GM10248 (cell line): ENCODE measurements at regions not wholly inside any gene's neighbourhood (a gene's known extent, or its start where the extent isn't known, plus 50 kb on each side); places are given as distances from the start of the nearest gene placed in this dataset.
"Not testable (repeated sequence)": the region's sequence is repeated elsewhere in the genome, so short reads cannot be mapped to it uniquely, and the experiment has no call there.

Experiments used
- CTCF ChIA-PET: fragments of 300-600 bp; sonication (Branson Sonifier 250); formaldehyde crosslinking; extraction: SDS; loops from one replicate; lab custom pipeline; 2021; ENCODE audit warnings: antibody characterized with exemption; lab: Yijun Ruan, JAX
- POLR2A ChIA-PET: fragments of 350-650 bp; sonication (Branson Sonifier 250); formaldehyde crosslinking; extraction: SDS; loops from one replicate; lab custom pipeline; 2020; ENCODE audit warnings: antibody characterized with exemption; lab: Yijun Ruan, JAX
- DNase-seq: peaks from one replicate; pipeline ENCODE4 v3.0.0; 2012; ENCODE audit errors: extremely low spot score
- TF ChIP-seq, protein P1 (sequence below): IDR thresholded peaks from 2 replicates; pipeline ENCODE4 v1.5.1; 2012; ENCODE audit warnings: mild to moderate bottlenecking, low read depth; ENCODE audit errors: extremely low read depth, missing control alignments, control extremely low read depth

DNA sequence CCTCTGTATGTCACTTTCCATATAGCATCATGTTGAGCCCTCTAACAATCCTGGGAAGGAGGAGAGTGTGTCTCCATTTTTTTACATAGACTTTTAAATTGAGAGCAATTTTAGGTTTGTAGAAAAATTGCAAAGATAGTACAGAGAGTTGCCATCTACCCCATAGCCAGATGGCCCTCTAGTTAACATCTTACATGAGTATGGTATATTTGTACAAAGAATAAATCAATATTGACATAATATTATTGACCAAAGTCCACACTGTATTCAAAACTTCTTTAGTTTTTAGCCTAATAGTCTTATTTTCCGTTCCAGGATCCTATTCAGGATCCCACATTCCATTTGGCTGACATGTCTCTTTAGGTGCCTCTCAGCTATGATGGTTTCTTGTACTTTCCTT is 274.6 kb upstream of the PLPP4 start:
- ChIA-PET POLR2A (no interaction called here), CTCF (no interaction called here)
- no peak for DNase-seq
- TF ChIP-seq, protein P1, sequence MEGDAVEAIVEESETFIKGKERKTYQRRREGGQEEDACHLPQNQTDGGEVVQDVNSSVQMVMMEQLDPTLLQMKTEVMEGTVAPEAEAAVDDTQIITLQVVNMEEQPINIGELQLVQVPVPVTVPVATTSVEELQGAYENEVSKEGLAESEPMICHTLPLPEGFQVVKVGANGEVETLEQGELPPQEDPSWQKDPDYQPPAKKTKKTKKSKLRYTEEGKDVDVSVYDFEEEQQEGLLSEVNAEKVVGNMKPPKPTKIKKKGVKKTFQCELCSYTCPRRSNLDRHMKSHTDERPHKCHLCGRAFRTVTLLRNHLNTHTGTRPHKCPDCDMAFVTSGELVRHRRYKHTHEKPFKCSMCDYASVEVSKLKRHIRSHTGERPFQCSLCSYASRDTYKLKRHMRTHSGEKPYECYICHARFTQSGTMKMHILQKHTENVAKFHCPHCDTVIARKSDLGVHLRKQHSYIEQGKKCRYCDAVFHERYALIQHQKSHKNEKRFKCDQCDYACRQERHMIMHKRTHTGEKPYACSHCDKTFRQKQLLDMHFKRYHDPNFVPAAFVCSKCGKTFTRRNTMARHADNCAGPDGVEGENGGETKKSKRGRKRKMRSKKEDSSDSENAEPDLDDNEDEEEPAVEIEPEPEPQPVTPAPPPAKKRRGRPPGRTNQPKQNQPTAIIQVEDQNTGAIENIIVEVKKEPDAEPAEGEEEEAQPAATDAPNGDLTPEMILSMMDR: no peak

DNA sequence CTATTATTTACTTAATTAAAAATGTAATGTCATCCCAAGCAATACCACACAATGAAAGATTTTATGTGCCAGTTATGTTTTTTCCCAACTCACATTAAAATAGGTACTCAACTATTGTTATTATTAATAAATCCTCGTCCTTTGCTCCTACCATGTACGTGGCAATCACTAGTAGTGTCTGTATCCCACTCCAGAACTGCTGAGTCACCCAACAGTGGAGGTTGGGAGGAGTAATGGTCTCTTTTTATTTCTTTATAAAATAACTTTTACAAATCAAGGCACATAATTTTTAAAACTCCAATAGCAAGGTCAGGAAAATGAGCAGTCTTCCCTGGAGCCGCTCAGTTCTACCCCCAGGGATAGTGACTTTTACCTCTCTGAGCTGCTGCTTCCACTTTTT is 273.5 kb upstream of the PLPP4 start:
- TF ChIP-seq, protein P1: no peak
- POLR2A ChIA-PET: no interaction called here
- no peak for DNase-seq
- CTCF ChIA-PET: no interaction called here

DNA sequence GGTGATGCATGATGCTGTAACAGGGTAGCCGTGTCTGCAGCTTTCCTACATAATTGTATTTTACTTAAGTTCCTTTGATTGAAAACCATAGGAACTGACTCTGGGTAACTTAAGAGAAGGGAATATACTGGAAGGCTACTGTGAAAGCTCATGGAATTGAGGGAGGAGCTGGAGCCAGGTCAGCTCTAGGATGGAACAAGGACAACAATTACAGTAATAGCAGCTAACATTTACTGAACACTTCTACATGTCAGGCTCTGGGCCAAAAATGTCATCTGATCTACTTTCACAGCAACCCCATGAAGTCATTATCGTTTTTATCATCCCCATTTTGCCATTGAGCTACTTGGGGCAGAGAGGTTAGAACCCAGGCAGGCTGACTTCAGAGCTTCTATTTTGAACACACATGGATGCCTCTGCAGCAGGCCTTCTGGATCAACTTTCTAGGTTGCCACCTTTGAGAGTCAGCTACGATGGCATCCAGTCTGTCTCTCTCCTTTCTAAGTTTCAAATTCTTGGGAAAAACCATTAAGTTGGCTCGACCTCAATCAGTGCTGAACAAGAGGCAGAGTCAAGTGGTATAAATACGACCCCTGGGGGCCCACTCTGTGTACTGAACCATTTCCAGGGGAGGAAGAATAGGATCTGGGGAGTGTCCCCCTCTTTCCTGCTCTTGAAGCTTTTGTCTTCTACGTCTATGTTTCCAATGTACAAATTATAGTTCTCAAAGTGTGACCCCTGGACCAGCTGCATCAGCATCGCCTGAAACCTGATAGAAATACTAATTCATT is 272.3 kb upstream of the PLPP4 start:
- DNase-seq: no peak
- TF ChIP-seq, protein P1: no peak
- POLR2A ChIA-PET: no interaction called here
- CTCF ChIA-PET: interaction anchor here (0.9 to 1.0 kb wide), 3 partner anchors 8 to 10 kb away, joined by 3 to 4 read pairs (median 3); no protein-coding TSS in a partner anchor

DNA sequence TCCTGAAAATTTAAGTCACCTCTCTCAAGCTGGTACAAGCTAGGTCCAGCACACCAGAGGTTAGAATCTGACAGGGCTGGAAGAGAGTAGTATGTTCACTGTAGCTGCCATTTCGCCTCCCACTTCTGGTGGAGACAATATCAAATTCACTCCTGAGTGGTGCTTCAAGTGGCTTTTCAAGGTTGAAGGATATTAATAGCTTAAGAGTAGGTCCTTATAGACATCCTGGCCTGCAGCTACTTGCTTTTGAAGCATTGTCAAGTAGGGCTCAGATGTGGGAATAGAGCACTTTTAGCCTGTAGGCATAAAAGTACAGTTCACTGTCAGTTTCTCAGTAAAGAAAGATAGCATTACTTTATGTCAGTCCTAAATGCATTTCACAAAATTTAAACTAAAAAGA is 270.5 kb upstream of the PLPP4 start:
- TF ChIP-seq, protein P1: no peak
- DNase-seq: no peak
- POLR2A ChIA-PET: no interaction called here
- CTCF ChIA-PET: interaction anchor here (1.1 kb wide), 1 partner anchor 14 kb away, joined by 4 read pairs; no protein-coding TSS in a partner anchor

DNA sequence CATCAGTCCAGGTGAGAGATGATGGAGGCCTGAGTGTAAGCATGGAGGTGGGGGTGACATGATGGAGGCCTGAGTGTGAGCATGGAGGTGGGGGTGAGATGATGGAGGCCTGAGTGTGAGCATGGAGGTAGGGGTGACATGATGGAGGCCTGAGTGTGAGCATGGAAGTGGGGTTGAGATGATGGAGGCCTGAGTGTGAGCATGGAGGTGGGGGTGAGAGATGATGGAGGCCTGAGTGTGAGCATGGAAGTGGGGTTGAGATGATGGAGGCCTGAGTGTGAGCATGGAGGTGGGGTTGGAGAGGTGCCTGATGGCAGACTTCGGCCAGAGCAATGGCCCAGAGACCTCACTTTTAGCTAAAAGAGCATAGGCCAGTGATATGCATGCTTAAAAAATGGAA is 269.9 kb upstream of the PLPP4 start:
- CTCF ChIA-PET, POLR2A ChIA-PET, DNase-seq: not testable (repeated sequence)

DNA sequence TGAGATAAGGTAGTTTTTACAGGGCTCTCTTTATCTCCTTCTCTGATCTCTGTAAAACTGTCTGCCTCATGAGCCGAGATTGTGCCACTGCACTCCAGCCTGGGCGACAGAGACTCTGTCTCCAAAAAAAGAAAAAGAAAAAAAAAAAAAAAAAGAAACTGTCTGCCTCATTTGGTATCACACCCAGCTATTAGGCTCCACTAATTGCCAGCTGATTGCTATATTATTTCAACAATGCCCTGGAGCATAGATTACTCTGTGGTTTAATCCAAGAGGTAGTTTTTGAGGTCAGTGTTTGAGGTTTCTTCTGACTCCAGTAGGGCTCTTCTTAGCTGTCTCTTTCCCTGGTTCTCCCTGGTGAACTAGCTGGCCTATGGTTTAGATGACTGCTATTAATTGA is 268.1 kb upstream of the PLPP4 start:
- ChIA-PET CTCF (no interaction called here), POLR2A (no interaction called here)
- no peak for DNase-seq
- TF ChIP-seq, protein P1: no peak

DNA sequence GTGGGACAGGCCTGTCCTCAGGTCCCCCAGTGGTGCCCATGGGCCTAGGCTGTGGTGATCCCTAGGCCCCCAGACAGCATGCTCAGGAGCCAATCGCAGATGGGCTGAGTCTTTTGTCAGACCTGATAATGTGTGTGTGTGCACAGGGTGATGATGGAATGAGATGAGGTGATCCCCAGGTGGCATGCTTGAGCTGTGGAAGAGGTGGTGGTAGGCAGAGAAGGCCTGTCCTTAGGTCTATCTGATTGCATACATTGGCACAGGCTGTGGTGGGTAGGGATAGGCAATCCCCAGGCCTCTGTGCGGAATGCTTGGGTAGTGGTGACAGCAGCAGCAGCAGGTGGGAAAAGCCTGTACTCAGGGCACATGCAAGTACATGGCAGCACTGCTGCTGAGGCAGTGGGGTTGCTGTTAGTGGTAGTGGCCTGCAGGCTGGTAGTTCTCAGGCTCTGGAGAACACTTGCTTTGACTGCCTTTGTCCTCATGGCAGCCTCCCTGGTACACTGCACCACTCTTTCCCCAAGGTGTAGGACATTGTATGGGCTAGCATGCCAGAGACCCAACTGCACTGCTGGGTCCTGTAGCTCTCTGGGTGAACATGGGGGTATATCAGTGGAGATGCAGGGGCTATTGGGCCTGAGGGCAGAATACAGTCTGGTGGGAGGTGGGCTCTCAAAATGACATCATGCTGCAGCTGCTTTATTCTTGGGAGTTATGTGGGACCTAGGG is 260.9 kb upstream of the PLPP4 start:
- TF ChIP-seq, protein P1: no peak
- DNase-seq: no peak
- ChIA-PET POLR2A (no interaction called here), CTCF (interaction anchor here (0.9 to 1.2 kb wide), 2 partner anchors 12 to 67 kb away, joined by 3 read pairs; no protein-coding TSS in a partner anchor)
